Neuron (in vitro differentiated cells): ENCODE measurements at regions not wholly inside any gene's neighbourhood (a gene's known extent, or its start where the extent isn't known, plus 50 kb on each side); places are given as distances from the start of the nearest gene placed in this dataset.

Experiments
- H2AFZ ChIP-seq: one replicate; pipeline ENCODE4 v1.6.1; 2013; ENCODE audit warnings: low read depth, mild to moderate bottlenecking, inconsistent platforms, low read length, moderate library complexity
- H3K27me3 ChIP-seq: one replicate; pipeline ENCODE4 v1.6.1; 2013; ENCODE audit warnings: low read length; ENCODE audit not compliant: insufficient read depth
- H3K36me3 ChIP-seq: one replicate; pipeline ENCODE4 v1.6.1; 2013; ENCODE audit warnings: low read length; ENCODE audit not compliant: insufficient read depth
- H3K4me1 ChIP-seq: one replicate; pipeline ENCODE4 v1.6.1; 2013; ENCODE audit warnings: low read length; ENCODE audit not compliant: insufficient read depth
- H3K4me3 ChIP-seq: 2 replicates; pipeline ENCODE4 v1.5.1; 2013; ENCODE audit warnings: mild to moderate bottlenecking, low read length, moderate library complexity
- H3K9me3 ChIP-seq: one replicate; pipeline ENCODE4 v1.6.1; 2013; ENCODE audit warnings: low read length

GRCh38 chr22:35192129-35192918 lies 65.0 kb upstream of the HMGXB4 start:
- no peaks in the 10 kb centered on the region for H3K27me3 ChIP-seq
- H3K9me3 ChIP-seq = no peaks in the 10 kb centered on the region
- H3K4me3 ChIP-seq = no peak overlapping the region
- no peak overlapping the region for H2AFZ ChIP-seq
- no peaks in the 10 kb centered on the region for H3K36me3 ChIP-seq
- H3K4me1 ChIP-seq = no peaks in the 10 kb centered on the region

GRCh38 chr22:35195226-35195625 lies 62.1 kb upstream of the HMGXB4 start:
- Histone ChIP-seq H3K36me3 (no peaks in the 10 kb centered on the region), H3K27me3 (no peaks in the 10 kb centered on the region), H2AFZ (no peak overlapping the region), H3K9me3 (no peaks in the 10 kb centered on the region), H3K4me3 (no peak overlapping the region), H3K4me1 (no peaks in the 10 kb centered on the region)

- no peaks in the 10 kb centered on the region for H3K4me1 ChIP-seq
- no peaks in the 10 kb centered on the region for H3K27me3 ChIP-seq
- H3K9me3 ChIP-seq = no peaks in the 10 kb centered on the region
- no peaks in the 10 kb centered on the region for H3K36me3 ChIP-seq
- no peak overlapping the region for H2AFZ ChIP-seq
- H3K4me3 ChIP-seq = no peak overlapping the region
Measured at GRCh38 chr22:35195821-35196220, 61.5 kb upstream of the HMGXB4 start.

GRCh38 chr22:35197071-35197470 lies 60.2 kb upstream of the HMGXB4 start:
- Histone ChIP-seq H2AFZ (no peak overlapping the region), H3K4me3 (no peak overlapping the region), H3K9me3 (no peaks in the 10 kb centered on the region), H3K4me1 (no peaks in the 10 kb centered on the region), H3K27me3 (no peaks in the 10 kb centered on the region), H3K36me3 (no peaks in the 10 kb centered on the region)

GRCh38 chr22:35197886-35198285 lies 59.4 kb upstream of the HMGXB4 start:
- Histone ChIP-seq H3K9me3 (no peaks in the 10 kb centered on the region), H3K36me3 (no peaks in the 10 kb centered on the region), H3K27me3 (no peaks in the 10 kb centered on the region), H2AFZ (no peak overlapping the region), H3K4me3 (no peak overlapping the region), H3K4me1 (no peaks in the 10 kb centered on the region)

GRCh38 chr22:35198738-35199137 lies 58.6 kb upstream of the HMGXB4 start:
- H3K9me3 ChIP-seq = no peaks in the 10 kb centered on the region
- no peaks in the 10 kb centered on the region for H3K27me3 ChIP-seq

GRCh38 chr22:35202376-35202775 lies 54.9 kb upstream of the HMGXB4 start:
- no peaks in the 10 kb centered on the region for H3K27me3 ChIP-seq
- no peak overlapping the region for H2AFZ ChIP-seq
- no peaks in the 10 kb centered on the region for H3K36me3 ChIP-seq
- peaks cover 10% of the 10 kb centered on the region for H3K4me1 ChIP-seq
- H3K4me3 ChIP-seq = no peak overlapping the region
- H3K9me3 ChIP-seq = no peaks in the 10 kb centered on the region

More at GRCh38 chr22:35198738-35199137, 58.6 kb upstream of the HMGXB4 start:
- H3K4me1 ChIP-seq = no peaks in the 10 kb centered on the region
- H3K36me3 ChIP-seq = no peaks in the 10 kb centered on the region
- no peak overlapping the region for H2AFZ ChIP-seq
- no peak overlapping the region for H3K4me3 ChIP-seq

GRCh38 chr22:35203583-35203982 lies 53.7 kb upstream of the HMGXB4 start:
- Histone ChIP-seq H3K4me3 (no peak overlapping the region), H3K27me3 (no peaks in the 10 kb centered on the region), H2AFZ (no peak overlapping the region), H3K36me3 (no peaks in the 10 kb centered on the region), H3K4me1 (peaks cover 10% of the 10 kb centered on the region), H3K9me3 (no peaks in the 10 kb centered on the region)

GRCh38 chr22:35204807-35205775 lies 52.2 kb upstream of the HMGXB4 start:
- Histone ChIP-seq H3K4me3 (no peak overlapping the region), H2AFZ (no peak overlapping the region), H3K4me1 (peaks cover 10% of the 10 kb centered on the region), H3K36me3 (no peaks in the 10 kb centered on the region), H3K27me3 (no peaks in the 10 kb centered on the region), H3K9me3 (no peaks in the 10 kb centered on the region)

- no peak overlapping the region for H3K4me3 ChIP-seq
- H2AFZ ChIP-seq = no peak overlapping the region
- H3K9me3 ChIP-seq = no peaks in the 10 kb centered on the region
- H3K27me3 ChIP-seq = no peaks in the 10 kb centered on the region
- peaks cover 10% of the 10 kb centered on the region for H3K4me1 ChIP-seq
- H3K36me3 ChIP-seq = no peaks in the 10 kb centered on the region
Measured at GRCh38 chr22:35205961-35206360, 51.3 kb upstream of the HMGXB4 start.

- Histone ChIP-seq H3K27me3 (no peaks in the 10 kb centered on the region), H2AFZ (no peak overlapping the region), H3K4me3 (no peak overlapping the region), H3K9me3 (no peaks in the 10 kb centered on the region), H3K36me3 (no peaks in the 10 kb centered on the region), H3K4me1 (peaks cover 10% of the 10 kb centered on the region)
Measured at GRCh38 chr22:35206889-35207288, 50.4 kb upstream of the HMGXB4 start.
